GM21528 (cell line): ENCODE measurements at regions not wholly inside any gene's neighbourhood (a gene's known extent, or its start where the extent isn't known, plus 50 kb on each side); places are given as distances from the start of the nearest gene placed in this dataset.
"Not testable (repeated sequence)": the region's sequence is repeated elsewhere in the genome, so short reads cannot be mapped to it uniquely, and the experiment has no call there.

Experiments
- ATAC-seq: cut with Tn5 transposase; IDR thresholded peaks from one replicate; pipeline ENCODE4 v1.9.1; 2021; ENCODE audit warnings: mild to moderate bottlenecking, moderate library complexity; ENCODE audit not compliant: unreplicated experiment, low FRiP score

DNA sequence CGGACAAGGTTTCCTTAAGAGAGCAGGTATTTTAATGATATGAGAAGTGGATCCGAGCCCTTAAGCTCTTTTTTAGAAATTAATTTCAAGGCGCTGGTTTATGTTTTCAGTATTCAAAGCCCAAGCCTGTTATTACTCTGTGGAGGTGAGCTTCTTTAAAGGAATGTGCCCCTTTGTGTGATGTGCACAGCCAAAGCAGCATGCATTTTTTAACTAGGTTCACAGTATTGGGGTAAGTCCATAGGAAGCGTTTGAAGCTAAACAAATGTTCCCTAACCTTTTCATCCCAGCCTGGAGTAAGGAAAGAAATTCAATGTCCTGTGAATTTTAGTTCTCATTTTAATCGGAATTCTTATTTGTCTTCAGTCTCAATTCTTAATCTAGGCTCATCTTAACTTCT lies 217.5 kb downstream of the KCTD12 start:
- no peak for ATAC-seq

DNA sequence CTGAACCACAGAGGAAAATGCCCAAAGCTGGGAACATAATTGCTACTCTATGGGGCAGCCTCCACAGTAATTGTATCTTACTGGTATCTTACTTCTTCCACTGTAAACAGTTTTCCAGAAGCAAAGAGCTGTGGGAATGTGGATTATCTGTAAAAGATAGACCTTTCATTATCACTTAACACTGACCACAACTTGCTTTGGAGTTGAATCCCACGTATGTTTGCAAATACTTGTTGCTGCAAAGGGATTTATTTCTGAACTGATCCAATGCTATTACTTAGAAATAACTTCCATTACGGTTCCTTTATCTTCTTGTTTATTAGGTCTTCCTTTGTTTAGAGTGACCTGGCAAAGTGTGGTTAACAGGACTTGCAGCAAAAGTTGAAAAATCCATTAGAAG lies 218.1 kb downstream of the KCTD12 start:
- no peak for ATAC-seq

DNA sequence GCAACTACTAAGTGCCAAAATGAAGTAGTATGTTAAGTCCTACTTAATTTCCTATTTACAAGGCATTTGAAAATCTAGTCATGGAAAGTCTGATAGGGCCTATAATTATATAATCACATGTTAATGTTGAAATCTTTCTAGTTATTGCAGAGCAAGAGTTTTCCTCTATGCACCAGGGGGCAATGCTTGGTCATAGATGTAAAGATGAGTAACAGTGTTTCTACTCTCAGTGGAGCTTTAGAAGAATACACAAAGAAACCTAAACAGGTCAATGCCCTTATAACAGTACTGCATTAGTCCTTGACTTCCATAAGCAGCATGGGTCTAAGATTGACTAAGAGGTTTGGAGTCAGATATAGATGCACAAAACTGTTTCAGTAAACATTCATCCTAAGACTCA lies 218.7 kb downstream of the KCTD12 start:
- no peak for ATAC-seq

DNA sequence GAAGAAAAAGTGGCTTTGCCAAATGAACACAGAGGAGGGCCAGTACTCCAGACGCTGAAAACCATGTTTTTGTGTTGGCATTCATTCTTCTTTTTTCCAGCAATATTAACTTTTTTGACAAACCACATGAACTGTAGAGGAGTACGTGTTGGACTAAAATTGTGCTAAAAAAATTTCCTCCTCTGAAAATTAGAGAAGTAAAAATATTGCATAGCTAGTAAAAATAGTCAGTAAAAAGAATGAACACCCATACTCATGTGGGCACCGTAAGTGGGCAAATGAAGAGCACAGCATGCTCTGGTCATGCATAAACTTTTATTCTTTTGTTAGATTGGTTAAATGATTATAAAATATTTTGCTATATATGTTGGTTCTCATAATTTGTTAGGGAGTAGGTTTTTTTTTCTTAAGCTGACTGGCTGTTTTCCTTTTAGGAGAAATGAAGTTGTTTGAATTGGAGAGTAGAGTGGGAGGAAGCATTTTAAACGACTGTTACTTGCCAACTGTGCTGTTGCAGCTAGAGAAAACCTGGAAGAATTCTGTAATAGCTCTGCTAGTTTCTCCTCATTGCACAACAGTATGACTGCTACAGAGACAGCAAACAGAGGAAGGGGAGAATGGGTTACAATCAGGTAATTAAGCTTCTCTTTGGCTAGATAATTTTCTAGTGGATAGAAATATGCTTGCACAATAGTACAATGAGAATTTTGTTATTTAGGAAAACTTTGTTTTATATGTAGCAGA lies 222.4 kb downstream of the KCTD12 start:
- no peak for ATAC-seq

DNA sequence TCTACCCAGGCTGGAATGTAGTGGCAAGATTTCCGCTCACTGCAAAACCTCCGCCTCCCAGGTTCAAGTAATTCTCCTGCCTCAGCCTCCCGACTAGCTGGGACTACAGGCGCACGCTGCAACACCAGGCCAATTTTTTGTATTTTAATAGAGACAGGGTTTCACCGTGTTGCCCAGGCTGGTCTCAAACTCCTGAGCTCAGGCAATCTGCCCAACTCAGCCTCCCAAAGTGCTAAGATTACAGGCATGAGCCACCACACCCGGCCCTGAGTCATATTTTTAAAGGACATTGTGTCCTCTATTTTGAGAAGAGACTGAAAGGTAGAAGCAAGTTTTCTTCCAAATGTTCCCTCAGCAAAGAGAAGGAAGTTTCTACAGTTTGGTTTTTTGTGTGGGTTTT lies 227.1 kb downstream of the KCTD12 start:
- ATAC-seq = not testable (repeated sequence)

DNA sequence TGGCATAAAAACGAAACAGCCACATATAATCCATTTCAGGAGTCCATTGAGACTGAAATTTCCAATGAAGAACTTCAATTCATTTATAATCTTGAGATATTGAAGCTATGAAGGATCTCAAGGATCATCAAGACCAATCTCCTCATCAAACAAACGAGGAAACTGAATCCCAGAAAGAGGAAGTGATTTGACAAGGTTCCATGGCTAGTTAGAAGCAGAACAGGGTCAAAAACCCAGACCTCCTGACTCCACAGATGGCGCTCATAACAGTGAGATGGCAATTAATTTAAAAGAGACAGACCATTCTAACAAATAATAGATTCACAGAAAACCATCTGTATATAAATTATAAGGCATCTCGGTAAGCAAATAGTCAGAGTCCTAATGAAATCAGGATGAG lies 229.7 kb downstream of the KCTD12 start:
- no peak for ATAC-seq

DNA sequence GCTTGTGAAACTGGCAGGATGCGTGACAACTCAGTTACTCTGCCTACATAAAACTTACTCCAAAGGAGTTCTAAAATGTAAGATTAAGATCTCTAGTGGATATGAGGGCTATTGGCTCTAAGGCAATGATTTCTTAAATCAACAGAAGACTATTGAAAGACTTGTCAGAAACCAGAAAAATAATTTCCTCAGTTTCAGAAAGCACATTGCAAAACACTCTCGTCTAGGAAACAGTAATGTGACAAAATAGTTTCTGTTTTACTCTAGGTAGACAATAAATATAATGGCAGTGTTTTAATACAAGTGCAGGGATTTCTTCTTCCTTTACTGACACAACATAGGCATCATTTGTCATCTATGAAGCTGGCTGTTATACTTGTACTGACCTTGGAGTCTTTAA lies 230.1 kb downstream of the KCTD12 start:
- ATAC-seq = no peak

DNA sequence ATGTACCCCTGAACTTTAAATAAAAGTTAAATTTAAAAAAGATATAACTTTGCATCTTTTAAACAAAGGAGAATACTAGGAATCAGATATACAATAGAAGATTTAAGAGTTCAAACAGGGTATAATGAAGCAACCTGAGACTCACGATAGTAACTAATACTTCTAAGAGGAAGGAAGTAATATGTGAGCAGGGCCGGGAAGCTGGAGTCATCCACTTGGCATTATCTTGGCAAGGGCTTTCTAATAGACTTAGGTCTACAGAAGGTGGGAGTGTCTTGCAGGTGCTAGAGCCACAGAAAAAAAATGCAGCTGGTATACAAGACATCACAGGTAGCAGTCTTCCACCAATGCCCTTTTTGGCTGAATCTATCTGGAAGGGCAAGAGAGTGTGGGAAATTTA lies 231.9 kb downstream of the KCTD12 start:
- no peak for ATAC-seq

DNA sequence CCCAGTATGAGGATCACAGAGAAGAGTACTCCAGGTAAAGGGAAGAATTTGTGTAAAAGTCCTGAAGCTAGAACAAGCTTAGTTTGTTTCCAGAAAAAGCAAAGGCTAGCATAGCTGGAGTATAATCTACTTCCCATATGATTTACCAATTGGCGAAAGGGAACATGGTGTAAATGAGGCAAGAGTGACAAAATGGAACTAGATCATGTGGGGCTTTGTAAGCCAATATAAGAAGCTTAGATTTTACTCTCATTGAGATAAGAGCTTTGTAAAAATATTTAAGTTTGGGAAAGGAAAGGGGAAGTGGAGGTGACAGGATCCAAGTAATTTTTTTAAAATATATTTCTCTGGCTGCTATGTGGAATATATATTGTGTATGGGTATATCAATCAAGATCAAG lies 234.9 kb downstream of the KCTD12 start:
- no peak for ATAC-seq

DNA sequence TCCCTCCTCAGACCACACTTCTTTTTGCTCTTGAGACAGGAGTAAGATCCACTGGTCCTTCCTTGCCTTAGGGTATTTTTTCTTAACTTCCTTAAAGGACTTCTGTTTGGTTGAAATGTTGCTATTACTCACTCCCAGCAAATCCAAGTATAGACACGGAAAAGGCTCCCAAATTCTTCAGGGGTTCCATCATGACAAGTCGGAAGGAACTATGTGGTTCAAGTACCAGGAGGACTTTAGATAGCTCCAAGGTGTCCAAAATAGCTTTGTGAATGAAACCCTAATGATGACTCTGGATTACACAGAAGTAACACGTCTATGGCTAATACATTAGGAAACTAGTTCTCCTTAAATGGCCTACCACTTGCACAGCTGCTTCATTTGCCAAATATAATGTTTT lies 238.7 kb downstream of the KCTD12 start:
- ATAC-seq = no peak

DNA sequence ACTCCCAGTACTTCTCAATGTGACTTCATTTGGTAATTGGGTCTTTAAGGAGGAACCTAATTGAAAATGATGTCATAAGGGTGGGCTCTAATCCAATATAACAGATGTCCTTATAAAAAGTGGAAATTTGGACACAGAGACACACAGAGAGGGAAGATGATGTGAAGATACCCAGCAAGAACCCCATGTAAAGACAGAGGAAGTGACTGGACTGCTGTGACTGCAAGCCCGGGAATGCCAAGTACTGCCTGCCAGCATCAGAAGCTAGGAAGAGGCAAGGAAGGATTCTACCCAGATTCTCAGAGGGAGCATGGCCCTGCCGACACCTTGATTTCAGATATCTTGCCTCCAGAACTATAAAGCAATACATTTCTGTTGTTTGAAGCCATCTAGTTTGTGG lies 239.3 kb downstream of the KCTD12 start:
- no peak for ATAC-seq

DNA sequence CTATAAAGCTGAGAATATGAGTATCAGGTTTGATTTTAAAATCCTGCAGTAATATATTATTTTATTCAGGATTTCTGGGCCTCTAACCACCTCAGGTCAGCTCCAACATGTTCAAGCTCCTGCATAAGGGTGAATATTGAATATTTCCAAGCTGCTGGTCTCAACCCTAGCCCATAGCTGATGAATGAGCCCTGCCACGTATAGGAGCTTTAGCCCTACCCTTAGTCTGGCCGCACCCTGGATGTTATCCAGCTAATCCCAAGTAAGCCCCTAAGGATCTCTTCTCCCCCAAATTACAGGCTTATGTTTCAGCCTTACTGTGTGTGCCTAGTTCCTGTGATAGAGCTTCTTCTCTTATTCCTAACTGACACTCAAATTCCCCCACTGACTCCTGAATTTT lies 240.6 kb downstream of the KCTD12 start:
- ATAC-seq = no peak

DNA sequence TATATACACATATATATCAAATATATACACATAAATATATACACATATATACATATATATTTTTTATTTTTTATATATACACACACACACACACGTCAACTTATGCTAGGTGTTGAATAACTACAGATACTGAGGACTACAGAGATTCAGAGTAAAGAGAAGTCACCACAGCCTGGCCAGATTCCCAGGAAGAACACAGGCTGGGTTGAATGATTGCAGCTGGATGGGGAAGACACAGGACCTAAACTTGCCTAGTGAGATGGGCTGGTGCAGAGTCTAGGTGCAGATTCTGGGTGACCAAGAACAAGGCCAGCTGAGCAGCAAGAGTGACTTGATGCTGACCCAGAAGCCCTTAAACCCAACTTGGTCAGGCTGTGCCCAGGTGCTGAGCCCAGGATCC lies 241.3 kb downstream of the KCTD12 start:
- no peak for ATAC-seq

DNA sequence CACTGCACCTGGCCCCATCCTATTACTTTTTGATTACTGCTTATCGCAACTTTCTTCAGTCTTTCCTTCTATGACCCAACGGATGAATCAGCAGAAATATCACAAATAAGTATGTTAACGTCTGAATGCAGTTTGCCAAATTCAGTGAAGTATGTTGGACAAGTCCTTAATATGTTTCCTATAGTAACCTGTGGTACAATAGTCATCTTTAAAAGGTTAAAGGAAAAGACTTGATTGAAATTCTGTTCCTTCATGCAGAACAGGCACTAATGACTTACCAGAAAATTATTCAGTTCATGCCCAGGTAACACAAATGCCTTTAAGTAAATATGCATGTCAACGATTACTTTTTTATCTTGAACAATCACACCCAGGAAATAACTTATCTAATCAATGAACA lies 242.6 kb downstream of the KCTD12 start:
- no peak for ATAC-seq

DNA sequence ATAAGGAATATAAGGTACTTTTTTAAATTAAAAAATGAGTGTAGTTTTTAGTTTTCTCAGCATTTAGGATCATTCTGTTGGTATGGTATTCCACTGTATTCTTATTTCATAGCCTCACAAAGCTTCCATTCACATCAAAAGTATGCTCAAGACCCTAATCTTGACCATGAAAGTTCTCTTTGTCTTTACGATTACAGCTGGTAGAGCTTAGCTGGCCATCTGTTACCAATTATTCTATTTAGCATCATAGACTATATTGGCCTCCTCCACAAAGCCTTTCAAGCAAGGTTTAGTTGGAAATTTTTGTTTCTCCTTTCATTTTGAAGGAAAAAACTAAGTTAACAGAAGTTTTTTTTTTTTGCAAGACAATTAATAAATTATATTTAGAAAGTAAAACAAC lies 245.1 kb downstream of the KCTD12 start:
- no peak for ATAC-seq

DNA sequence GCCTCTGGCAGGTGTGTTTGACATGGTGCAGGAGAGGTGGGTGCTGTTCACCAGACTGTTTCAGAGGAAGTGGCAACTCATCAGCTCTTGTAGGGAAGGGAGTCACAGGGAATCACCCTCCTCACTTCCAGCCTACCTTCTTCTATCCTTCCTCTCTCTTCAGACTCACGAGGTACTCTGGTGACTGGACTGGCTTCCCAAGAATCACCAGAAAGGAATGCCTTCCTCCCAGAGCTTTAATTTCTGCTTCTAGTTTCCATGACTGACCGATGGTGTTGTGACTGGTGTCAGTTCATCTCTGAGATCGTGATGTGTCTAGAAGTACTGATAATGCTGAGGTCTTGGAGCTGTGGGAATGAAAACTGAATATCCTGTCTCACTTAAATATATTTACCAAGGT lies 247.3 kb downstream of the KCTD12 start:
- no peak for ATAC-seq

DNA sequence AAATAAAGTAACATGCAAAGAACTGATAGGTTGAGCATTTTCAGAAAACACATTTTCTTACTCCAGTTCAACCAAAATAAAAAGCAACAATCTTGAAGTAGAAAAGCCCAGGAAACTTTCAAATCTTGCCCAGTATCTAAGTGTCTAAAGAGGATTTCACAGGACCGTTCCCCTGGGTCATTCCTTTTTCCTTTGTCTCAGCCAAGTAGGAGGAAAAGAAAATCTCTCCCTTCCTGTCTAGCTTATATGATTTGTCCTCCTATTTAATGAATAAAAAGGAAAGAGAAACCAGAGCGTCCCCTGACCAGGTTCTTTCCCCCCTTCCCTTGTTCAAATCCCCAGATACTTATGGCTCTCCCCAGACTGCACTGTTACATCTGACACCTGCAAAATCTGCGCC lies 248.0 kb downstream of the KCTD12 start:
- ATAC-seq = no peak

DNA sequence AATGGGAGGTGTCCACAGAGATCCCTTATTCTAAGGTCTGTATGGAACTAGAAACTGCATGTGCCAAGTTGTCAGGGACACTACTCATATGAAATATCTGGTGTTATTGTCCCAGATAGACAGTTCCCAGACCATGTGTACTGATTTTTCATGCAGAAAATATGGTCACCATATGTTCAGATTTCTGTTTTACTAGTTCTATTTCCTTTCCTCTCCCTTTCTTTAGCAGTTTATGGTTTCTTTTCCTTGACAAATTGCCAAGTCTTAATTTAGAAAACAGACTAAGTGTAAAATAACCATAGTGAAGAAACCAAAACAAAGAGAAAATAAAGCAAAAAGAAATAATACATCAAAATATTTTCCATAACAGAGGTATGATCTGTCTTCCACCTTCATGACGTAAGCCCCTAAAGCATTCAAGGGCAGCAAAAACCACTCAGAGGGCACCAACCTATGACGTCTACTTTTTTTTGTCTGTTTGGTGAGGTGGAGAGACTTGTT lies 248.5 kb downstream of the KCTD12 start:
- no peak for ATAC-seq

DNA sequence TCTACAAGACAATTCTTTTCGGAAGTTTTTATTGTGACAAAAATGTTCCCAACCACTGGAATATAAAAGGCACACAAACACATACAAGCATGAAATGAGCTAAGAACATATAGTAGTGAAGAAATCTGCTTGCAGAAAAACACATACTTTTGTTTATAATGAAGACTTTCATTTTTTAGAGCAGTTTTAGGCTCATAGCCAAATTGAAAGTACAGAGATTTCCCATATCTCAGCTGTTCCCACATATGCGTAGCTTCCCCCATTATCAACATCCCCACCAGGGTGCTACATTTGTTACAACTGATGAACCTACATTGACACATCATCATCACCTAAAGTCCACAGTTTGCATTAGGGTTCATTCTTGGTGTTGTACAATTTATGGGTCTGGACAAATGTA lies 249.4 kb downstream of the KCTD12 start:
- no peak for ATAC-seq

DNA sequence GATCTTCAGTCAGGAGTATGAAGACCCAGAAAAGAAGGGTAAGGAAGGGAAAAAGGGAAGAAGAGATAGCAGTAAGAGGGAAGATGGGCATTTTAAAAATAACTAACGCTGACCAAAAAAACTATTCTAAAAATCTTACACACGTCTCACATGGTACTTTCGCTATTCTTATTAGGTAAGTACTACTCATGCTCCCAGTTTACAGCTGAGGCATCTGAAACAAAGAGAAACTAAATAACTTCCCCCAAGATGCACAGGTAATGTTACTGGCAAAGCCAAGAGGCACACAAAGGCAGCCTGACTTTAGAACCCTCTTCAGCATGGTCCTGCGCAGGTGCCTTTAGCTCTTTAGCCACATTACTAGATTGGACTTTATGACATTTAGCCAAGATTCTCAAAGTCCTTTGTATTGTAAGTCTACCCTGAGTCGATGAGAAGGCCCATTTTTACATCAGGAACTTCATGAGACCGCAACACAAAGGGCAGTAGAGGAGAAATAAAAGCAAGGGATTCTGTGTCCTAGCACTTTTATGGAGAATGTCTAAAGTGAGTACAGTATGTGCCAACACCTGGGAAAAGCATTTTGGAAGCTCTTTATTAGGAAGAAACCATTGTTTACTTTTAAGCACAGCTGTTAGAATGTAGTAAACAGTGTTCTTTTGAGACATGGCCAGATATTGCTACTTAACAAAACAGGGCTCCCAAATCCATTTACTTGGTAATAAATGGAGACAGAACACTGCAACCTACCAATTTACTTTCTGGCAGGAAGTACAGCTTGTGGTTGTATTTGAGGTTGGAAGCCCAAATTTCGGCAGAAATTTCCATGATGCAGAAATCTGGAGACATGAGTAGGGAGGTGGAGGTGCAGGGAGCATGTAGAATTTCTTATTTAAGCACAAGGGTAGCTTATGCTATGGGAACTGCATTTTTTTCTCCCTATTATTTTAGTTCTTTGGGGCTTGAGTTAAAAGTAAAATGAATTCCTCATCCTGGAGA lies 250.7 kb downstream of the KCTD12 start:
- no peak for ATAC-seq

DNA sequence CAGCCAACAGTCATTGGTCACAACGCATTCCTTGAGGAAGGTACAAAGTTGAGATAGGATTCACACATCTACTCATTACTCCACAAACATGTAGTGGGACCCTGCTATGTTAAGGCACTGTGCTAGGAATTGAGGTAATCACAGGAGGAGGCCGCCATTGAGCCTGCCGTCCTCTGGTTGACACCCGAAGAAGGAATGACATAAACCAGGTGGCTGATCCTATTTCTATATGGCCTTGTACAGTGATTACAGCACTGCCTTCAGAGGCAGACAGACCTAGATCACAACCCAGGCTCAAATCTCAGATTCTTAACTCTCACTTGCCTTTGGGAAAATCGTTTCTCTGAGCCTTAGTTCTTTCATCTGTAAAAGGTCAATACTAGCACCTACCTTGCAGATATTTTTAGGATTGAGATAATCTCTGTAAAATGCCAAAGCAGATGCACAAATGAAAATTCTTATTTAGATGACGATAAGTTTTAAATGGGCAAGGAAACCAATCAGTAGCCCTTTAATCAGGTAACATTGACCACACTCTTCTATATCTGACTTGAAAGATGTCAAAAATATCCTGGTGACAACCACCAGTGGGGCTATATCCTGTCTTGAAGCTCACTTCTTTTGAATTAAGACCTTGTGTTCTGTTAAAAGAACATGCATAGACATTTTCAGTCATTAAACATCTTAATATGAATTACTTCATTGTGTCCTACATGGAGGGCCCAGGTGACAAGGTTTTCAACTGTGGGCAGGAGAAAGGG lies 251.6 kb downstream of the KCTD12 start:
- ATAC-seq = no peak
